GM21529 (cell line): ENCODE measurements at regions not wholly inside any gene's neighbourhood (a gene's known extent, or its start where the extent isn't known, plus 50 kb on each side); places are given as distances from the start of the nearest gene placed in this dataset.

Experiments
- ATAC-seq: cut with Tn5 transposase; IDR thresholded peaks from one replicate; pipeline ENCODE4 v1.9.1; 2021; ENCODE audit not compliant: unreplicated experiment

DNA sequence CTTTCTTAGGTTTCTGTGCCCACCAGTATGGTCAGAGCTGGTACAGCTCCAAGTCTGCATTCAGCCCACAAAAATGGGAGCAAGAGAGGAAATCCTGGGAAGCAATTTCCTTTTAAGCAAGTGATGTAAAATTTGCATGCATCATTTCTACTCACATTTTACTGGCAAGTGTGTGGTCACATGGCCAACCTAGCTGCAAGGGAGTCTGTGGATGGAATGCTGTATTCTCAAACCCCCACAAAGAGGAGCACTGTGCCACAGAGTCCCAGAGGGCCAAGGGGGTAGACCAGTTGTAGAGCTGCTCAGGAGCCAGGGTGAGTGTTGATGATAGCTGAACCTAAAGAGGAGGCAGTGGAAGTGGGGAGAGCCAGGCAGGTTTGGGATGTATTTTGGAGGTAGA is 154.3 kb upstream of the SPRY4 start:
- no peak for ATAC-seq

DNA sequence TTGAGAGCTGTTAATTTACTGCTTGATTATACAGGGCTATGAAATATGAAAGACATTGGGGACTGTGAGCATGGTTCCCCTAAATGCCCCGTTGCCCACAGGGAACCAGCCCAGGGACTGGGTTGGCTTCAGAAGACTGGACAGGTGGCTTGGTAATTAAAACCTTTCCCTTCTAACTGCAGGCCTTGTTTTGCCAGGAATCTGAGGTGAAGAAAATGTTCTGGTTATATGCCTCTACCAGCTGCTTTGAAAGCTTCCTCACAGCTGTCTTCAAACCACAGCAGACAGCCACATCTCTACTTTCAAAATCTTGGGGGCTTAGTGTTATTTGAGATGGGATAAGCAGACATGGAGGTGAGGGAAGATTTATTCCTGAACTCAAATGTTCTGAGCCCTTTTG is 153.3 kb upstream of the SPRY4 start:
- ATAC-seq = no peak

GRCh38 chr5:142475102-142475513 is 150.3 kb upstream of the SPRY4 start:
- no peak for ATAC-seq

DNA sequence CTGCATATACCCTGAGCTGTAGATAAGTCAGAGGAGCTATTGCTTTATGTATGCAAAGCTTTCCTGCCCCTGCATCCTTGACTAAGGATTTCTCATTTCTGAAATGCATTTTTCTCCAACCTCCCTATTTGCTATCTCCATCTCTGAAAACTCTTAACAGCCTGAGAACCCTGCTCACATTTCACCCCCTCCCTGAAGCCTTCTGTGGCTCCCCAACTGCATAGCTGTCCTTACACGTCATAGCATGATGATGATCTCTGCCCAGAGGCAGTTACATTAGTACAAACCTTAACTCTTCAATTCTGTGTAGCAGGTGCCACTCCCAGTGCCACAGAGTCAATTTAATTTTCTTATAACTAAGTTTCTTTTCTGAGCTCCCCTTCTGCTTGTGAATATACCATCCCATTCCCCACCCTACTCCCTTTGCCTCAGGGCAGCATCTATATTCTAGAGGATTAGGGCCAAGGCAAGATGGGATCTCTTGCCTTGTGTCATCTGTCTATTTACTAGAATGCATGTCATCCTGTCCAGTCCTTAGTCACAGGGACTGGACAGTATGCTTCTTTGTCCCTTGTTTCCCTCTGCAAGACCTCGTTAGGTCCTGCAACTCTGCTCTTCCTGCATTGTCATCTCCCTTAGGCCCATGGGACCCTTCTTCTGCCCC is 149.7 kb upstream of the SPRY4 start:
- ATAC-seq = no peak

DNA sequence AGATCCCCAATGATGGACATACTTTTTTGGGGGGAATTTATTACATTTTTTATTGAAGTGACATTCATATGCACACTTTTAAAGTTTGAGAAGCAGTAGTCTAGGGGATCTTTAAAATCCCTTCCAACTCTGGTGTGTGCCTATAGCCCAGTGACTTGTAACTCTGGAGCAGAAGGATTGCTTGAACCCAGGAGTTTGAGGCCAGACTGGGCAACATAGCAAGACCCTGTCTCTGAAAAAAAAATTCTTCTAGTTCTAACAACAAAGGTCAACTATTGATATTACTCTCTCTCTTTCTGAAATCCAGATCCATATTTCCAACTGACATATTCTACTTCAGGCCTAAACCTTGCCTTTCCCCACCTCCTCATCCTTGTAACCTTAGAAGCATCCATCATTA is 148.2 kb upstream of the SPRY4 start:
- ATAC-seq = no peak

DNA sequence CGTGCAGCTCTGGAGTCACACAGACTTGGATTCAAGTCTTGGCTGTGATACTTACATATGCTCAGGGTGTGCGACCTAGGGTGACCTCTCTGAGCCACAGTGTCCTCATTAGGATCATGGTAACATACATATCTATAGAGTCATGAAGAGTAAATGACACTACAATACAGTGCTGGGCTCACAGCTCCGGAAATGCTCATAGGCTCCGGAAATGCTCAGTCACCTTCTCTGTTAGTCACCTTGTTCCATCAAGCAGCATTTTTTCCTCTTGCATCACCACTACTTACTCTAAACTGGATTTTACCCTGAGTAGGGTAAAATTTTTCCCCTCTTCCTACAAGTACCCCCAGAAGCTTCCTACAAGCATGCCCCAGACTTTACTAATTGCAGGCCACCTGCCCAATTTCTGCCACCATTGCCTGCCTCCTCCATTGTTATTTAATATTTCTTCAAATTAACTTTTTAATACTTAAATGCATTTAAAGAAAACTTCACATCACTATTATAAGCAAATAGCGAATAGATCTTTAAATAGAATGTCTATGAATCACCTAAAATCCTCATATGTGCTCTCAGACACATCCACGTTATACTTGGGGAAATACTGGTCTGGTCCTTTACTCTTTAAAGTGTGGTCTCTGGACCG is 147.6 kb upstream of the SPRY4 start:
- ATAC-seq = no peak

DNA sequence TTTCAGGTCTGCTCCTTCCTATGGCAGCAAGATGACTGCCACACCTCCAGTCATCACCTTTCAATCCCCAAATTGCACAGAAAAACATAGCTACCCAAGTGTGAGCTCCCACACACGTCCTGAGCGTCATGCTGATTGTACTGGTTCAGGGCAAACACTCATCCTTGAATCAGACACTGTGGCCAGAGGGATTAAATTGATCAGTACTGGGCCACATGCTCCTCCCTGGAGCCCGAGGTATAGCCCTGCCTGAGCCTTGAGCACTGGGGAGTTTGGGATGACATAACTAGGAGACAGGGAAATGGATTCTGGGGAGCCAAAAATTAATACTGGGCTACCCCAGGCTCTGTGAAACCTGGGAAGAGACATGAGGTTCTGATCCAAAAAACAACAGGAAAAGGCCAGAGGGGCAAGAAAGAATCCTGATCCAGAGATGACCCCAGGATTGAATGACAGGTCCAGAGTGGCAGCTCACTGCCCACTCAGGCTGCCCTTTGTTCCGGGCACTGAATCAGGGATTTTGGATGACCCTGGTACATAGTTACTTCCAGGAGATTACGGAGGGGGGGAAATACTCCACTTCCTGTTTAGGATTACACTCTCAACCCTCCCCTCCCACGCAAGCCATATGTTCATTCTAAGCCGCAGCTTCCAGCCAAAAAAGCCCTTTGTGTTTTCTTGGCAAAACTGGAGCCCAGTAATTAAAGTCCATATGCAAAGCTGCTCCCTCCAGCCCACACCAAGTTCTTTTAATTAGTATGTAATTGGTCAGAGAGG is 141.6 kb upstream of the SPRY4 start:
- ATAC-seq = no peak

DNA sequence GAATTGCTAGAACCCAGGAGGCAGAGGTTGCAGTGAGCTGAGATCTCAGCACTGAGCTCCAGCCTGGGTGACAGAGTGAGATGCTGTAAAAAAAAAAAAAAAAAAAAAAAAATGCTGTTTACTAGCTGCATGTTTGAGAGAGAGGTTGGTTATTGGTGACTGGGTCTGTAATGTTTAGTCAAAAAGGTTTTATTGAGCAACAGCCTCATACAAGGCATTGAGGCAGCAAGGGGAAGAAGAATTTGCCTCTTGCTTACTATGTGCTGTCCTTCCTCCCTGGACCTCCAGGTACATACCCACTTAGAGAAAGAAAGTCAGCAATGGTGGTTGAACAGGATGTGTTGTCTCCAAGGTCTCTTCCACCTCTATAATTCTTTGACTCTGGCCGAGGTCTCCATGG is 140.7 kb upstream of the SPRY4 start:
- ATAC-seq = no peak

GRCh38 chr5:142463904-142464303 is 139.1 kb upstream of the SPRY4 start:
- no peak for ATAC-seq

DNA sequence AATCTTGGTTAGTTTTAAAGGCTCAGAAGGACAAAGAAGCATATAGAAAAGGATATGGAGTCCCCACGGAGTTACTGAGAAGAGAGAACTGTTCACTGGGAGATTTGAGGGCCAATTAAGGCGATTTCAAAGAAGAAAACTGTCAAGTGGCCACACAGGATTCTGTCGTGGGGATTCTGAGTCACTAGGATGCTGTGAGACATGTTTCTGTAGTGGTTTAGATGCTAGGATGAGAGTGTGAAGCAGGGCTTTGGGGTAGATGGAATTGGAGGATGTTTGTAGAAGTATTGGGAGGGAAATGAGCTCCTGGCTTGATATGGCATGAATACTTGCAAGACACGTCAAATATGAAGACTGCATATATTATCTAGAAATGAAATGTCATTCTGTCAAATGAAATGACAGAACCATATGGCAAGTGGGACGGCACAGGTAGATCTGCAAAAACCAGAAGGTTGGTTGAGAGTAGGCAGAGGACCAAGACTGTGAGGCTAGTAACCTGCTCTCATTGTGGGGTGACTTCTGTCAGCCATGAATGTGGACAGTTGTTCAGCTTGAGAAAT is 136.3 kb upstream of the SPRY4 start:
- ATAC-seq = no peak

- ATAC-seq = no peak
Measured at GRCh38 chr5:142459209-142459608, 134.4 kb upstream of the SPRY4 start.

- ATAC-seq = no peak
Measured at GRCh38 chr5:142455856-142456255, 131.0 kb upstream of the SPRY4 start.

DNA sequence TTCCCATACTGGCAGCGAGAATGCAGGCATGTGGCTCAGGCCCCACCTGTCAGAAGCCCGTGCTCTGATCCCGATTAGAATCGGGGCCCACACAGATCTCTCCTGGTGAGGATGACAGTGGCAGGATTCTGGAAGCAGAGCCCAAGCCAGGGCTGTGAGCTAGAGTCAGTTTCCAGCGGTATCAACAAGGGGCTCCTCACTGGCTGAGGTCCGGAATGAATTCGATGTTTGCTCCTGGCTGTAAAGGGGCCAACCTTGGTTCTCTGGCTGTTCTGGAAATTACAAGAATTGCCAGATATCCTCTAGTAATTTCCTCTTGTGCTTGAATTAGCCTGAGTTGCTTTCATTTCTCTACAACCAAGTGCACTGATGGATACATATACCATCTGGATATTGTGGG is 129.1 kb upstream of the SPRY4 start:
- ATAC-seq = no peak

DNA sequence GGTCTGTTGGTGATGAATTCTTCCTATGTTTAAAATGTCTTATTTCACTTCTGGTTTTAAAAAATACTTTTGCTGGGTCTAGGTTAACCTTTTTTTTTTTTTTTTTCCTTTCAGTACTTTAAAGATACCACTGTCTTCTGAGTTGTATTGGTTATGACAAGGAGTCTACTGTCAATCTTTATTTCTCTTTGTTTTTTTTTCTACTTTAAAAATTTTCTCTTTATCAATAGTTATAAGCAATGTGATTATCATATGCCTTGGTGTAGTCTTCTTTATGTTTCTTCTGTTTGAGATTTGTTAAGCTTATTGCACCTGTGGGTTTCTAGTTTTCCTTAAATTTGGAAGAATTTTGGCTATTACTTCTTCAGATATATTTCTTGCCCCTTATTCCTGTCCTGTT is 125.6 kb upstream of the SPRY4 start:
- no peak for ATAC-seq

GRCh38 chr5:142447887-142448286 is 123.1 kb upstream of the SPRY4 start:
- no peak for ATAC-seq

DNA sequence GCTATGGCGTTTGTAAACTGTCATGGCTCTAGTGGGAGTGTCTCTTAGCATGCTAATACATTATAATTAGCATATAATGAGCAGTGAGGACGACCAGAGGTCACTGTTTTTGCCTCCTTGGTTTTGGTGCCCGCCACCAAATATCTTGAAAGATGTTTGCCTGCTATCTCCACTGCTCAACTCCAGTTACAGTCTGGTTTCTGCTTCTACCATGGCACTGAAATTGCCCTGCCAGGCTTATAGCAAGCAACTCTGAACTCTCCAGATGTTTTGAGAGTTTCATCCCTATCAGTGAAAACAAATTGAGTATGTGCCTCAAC is 122.1 kb upstream of the SPRY4 start:
- no peak for ATAC-seq

- ATAC-seq = no peak
Measured at GRCh38 chr5:142446131-142446959, 121.5 kb upstream of the SPRY4 start.

- no peak for ATAC-seq
Measured at GRCh38 chr5:142445266-142445665, 120.4 kb upstream of the SPRY4 start.

GRCh38 chr5:142441616-142442015 is 116.8 kb upstream of the SPRY4 start:
- no peak for ATAC-seq

- no peak for ATAC-seq
Measured at GRCh38 chr5:142439207-142439860, 114.5 kb upstream of the SPRY4 start.

DNA sequence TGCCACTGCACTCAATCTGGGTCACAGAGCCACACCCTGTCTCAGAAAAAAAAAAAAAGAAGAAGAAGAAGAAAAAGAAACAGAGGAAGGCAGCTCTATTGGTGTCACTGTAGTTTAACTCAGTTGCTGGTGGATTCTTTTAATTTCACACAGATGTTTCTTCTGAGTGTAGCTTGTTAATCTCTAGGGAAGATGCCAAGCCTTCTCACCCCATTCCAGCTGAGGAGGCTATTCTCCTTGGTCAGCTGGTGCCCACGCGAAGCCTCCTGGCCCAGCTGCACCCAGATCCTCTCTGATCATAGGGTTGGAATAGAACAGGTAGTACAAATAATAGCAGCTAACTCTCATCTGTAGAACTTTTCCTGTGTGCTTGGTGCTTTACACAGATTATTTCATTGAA is 113.8 kb upstream of the SPRY4 start:
- ATAC-seq = no peak
